HG03378 (cell line): ENCODE measurements at regions not wholly inside any gene's neighbourhood (a gene's known extent, or its start where the extent isn't known, plus 50 kb on each side); places are given as distances from the start of the nearest gene placed in this dataset.

ENCODE experiments used
- ATAC-seq: cut with Tn5 transposase; IDR thresholded peaks from one replicate; pipeline ENCODE4 v1.9.1; 2021; ENCODE audit warnings: mild to moderate bottlenecking, moderate library complexity; ENCODE audit not compliant: unreplicated experiment

GRCh38 chr6:56378507-56378906, 131.1 kb upstream of the COL21A1 start:
- no peak for ATAC-seq

GRCh38 chr6:56377295-56377694, 129.9 kb upstream of the COL21A1 start:
- no peak for ATAC-seq

GRCh38 chr6:56375806-56376205, 128.4 kb upstream of the COL21A1 start:
- ATAC-seq = no peak

GRCh38 chr6:56374841-56375369, 127.5 kb upstream of the COL21A1 start:
- ATAC-seq = no peak

GRCh38 chr6:56372406-56372995, 125.1 kb upstream of the COL21A1 start:
- ATAC-seq = no peak

GRCh38 chr6:56370561-56371211, 123.3 kb upstream of the COL21A1 start:
- ATAC-seq = peak; percentile 94

GRCh38 chr6:56370127-56370540, 122.8 kb upstream of the COL21A1 start:
- no peak for ATAC-seq

GRCh38 chr6:56368491-56368890, 121.1 kb upstream of the COL21A1 start:
- ATAC-seq = no peak

- ATAC-seq = no peak
Measured at GRCh38 chr6:56366141-56366852, 118.9 kb upstream of the COL21A1 start.

GRCh38 chr6:56364827-56365339, 117.5 kb upstream of the COL21A1 start:
- no peak for ATAC-seq

GRCh38 chr6:56364431-56364826, 117.0 kb upstream of the COL21A1 start:
- ATAC-seq = no peak

- ATAC-seq = no peak
Measured at GRCh38 chr6:56363796-56364430, 116.5 kb upstream of the COL21A1 start.

GRCh38 chr6:56361812-56362211, 114.4 kb upstream of the COL21A1 start:
- no peak for ATAC-seq

- ATAC-seq = peak; percentile 92
Measured at GRCh38 chr6:56359201-56359899, 112.0 kb upstream of the COL21A1 start.

GRCh38 chr6:56357616-56358373, 110.4 kb upstream of the COL21A1 start:
- no peak for ATAC-seq

GRCh38 chr6:56356426-56356825, 109.0 kb upstream of the COL21A1 start:
- ATAC-seq = no peak

- no peak for ATAC-seq
Measured at GRCh38 chr6:56353860-56354259, 106.5 kb upstream of the COL21A1 start.

- no peak for ATAC-seq
Measured at GRCh38 chr6:56350628-56351260, 103.4 kb upstream of the COL21A1 start.

GRCh38 chr6:56349194-56349593, 101.8 kb upstream of the COL21A1 start:
- no peak for ATAC-seq
